Urothelium cell line (cell line): ENCODE measurements at regions not wholly inside any gene's neighbourhood (a gene's known extent, or its start where the extent isn't known, plus 50 kb on each side); places are given as distances from the start of the nearest gene placed in this dataset.
"Not testable (repeated sequence)": the region's sequence is repeated elsewhere in the genome, so short reads cannot be mapped to it uniquely, and the experiment has no call there.

ENCODE experiments used
- DNase-seq: peaks from one replicate; pipeline ENCODE4 v3.0.0; 2011; ENCODE audit warnings: low spot score, mixed read lengths
- FAIRE-seq: peaks from 2 replicates; lab custom pipeline; 2011; peaks lifted over from hg19 to GRCh38; lab: Jason Lieb, UNC

DNA sequence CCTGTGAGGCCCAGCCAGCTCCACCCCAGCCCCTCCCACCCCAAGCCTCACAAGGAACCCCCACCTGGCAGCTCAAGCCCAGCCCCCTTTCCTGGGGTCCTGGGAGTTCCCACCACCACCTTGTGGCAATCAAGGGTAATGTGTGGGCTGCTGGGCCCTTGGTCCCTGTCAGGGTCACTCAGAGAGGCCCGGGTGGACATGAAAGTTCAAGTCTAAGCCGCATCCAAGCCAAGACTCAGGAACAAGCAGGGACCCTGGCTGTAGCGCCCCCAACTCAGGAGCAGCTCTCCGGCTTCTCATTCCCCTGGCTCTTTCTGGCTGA lies 106.4 kb upstream of the C14orf180 start:
- FAIRE-seq: no peak

DNA sequence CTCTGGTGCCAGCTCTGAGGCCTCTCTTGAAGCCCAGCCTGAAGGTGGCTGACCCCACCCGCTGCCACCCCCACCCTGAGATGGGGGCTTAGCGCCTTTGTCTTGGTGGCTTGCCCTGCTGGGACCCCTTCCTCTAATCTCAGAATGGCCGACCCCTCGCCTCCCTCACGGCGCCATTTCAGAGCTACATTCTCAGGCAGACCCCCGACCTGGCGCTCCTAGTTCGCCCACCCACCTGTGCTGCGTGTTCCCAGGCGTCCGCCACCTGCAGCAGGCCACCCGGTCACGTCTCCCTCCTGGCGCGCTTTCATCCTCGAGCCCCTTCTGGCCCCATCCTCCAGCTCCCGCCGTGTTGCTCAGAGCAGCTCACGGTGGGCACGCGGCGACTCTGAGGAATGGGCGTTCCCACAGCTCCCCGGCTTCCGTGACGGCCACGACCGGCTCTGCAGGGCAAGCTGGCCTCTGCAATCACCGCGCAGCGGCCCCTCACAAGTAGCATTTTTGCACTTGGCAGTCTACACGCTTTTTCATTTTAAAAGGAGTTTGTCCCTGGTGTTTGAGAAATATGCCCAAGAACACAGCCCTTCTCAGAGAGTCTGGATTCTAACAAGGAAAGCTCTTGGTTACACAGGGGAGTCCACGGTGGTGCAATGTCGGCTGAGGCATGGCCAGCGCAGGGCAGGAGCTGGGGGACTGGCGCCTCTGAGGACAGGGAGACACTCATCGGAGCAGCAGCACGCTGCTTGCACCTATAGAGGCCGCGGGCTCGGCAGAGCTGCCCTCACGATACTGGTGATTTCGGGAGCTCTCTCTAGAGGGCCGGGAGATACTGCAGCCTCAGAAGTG lies 105.7 kb upstream of the C14orf180 start:
- FAIRE-seq: no peak
- no peak for DNase-seq

More for the DNA sequence above, 106.4 kb upstream of the C14orf180 start:
- DNase-seq: no peak

DNA sequence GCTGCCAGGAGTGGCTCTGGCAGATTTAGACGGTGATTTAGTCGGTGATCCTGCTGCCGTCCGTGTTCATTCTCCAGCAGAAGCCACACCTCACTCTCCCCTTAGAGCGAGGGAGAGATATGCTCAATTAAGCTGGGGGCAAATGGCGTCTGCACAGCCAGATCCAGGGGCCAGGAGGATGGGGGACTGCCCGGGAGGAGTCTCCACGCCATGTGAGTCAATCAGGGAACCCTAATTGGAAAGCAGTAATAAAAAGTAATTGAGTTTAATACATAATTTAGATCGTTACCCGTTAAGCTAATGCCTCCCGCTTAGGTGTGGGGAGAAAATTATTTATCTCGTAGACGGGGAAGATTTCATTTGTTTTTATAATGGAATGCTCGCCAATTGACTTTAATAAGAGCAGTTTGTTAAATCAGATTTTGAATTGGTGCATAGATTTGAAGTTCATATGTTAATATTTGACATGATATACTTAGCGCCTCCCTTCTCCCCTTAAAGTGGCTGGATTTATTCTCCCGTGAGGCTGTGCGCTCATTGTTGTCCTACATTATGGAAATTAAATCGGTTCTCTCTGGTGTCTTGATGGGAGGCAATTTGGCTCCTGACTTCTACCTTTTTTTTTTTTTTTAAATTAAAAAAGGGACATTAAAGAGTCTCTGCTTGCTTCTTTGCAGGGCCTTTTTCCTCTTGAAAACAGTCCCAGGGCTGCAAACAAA lies 104.9 kb upstream of the C14orf180 start:
- FAIRE-seq (no peak), DNase-seq (no peak)

DNA sequence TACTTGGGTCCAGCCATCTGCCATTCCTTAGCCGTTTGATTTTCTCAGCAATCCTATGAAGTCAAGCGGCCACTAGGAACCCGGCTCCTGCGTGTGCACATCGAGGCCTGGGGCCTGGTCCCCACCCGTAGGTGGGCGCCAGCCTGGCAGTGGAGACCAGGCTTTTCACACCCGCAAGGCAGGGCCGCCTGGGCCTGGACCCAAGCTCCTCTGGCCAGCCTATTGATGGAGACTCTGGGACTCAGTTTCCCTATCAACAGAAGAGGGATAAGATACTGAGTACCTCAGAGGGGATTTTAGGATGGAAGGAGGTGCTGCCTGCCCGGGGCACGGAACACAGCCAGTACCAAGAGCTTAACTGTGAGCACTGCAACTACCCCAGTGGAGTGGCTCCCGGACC lies 104.3 kb upstream of the C14orf180 start:
- no peak for FAIRE-seq
- DNase-seq: no peak

DNA sequence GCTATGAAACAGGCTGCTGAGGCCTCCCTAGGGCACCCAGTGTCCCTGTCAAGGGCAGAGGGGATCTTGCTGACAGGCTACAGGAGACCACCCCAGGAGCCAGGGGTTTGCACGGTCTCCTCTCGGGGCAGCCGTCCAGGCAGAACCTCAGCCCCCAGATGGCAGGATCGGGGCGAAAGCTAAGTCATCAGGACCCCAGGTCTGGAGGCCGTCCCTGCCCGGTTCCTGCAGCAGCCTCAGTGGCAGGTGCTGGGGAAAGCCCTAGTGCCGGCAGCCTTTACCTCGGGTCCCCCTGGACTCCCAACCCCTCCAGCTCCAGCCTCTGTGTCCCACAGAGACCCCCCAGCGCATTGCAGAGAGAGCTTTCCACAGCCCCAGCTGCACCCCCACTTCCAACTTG lies 103.8 kb upstream of the C14orf180 start:
- DNase-seq: no peak
- no peak for FAIRE-seq

DNA sequence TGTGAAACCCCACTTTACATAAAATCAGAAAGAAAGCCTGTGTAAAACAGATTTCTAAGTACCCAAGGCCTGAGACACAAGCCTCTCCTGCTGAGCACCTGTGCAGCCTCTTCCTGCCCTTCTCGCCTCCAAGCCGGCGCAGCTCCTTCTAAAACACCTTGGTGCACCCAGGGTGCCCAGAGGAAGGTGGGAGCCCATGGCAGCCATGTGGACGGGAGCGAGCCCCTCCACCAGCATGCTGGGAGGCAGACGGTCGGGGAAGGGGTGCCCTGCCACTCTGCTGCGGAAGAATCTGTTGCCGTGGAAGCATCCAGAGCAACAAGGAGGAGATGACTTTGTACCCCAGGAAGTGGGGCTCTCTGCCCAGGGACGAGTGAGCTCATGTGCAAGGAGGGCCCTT lies 103.1 kb upstream of the C14orf180 start:
- no peak for FAIRE-seq

DNA sequence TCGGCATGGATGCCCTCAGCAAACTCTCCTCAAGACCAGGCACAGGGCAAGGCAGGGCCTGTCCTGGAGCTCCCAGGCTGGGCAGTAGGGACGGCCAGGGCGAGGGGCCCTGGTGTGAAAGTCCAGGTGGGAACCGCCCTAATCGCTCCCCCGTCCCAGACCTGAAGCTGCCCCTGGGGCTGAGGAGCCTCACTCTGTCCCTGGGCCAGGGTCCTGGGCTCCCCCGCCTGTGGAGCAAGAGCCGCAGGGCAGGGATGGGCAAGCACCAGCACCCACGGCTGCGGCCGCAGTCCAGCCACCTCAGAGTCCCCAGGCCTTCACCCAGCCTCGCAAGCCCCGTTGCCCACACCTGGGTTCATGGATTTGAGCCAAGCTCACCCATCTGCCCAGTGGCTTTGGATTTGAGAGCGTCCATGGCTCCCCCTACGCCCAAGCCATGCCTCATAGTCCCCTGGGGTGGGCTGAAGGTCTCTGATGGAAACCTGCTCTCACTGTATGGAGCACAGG lies 102.4 kb upstream of the C14orf180 start:
- FAIRE-seq (no peak), DNase-seq (no peak)

More for the DNA sequence above, 103.1 kb upstream of the C14orf180 start:
- no peak for DNase-seq

DNA sequence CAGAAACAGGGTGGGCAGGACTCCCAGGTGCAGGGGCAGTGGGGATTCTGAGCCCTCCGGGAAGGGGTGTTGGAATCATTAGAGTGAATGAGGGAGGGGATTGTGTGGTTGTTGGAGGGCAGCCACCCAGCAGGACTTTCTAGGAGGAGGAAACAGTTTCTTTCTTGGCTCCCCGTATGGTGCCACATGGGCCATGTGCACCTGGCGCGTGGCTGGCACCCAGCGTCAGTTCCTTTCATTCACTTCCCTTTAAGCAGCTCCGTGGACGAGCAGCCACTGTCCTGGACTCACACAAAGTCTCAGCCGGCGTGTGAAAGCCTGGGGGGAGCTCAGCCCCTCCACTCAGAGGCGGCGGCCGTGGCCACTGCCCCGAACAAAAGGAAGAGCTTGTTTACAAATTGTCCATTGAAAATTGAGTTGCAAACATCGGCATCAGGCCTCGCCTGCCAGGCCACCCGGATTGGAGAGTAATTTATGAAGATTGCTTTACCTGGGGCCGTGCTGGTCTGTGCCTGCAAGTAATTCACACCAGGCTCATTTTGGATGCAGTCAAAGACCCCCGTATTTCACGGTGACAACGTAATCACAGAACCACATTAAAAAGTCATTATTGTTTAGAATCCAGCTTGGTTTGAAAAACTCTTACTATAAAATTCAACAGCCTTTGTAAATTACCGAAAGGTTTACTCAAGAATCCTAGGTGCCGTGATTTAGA lies 101.7 kb upstream of the C14orf180 start:
- DNase-seq: no peak

DNA sequence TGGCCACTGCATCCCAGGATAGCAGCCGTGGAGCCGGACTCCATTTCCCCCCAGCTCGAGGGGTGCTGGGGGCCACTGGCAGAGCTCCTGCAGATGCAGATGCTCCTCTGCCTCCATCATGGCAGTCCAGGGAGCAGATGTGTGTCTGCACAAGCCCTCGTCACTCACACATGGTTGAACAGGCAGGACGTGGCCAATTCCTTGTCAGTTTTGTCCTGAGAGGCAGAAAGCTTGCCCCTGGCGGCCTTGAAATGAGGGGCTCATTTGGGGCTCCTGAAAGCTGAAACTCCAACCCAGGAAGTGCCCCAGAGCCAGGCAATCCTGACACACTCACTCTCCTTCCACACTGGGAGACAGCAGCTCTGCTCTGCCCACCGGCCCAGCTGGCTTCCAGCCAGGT lies 100.9 kb upstream of the C14orf180 start:
- DNase-seq (no peak), FAIRE-seq (no peak)

More for the DNA sequence above, 101.7 kb upstream of the C14orf180 start:
- no peak for FAIRE-seq

DNA sequence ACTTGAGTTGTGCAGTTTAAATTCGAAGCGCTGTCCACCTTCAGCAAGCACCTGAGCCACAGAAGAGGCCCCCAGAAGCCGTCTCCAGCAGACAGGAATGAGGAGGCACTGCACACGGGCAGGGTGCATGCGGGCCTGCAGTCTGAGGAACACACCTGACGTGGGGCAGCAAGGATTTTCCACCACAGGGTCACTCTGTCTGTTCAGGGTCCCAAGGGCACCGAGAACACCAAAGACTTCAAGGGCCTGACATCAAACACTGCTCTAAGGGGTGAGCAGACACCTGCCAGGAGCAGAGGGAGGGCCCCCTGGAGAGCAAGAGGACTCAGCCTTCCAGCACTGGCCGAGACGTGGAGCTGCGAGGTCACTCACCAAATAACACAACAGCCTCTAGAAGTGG lies 99.7 kb upstream of the C14orf180 start:
- no peak for FAIRE-seq
- DNase-seq: no peak

DNA sequence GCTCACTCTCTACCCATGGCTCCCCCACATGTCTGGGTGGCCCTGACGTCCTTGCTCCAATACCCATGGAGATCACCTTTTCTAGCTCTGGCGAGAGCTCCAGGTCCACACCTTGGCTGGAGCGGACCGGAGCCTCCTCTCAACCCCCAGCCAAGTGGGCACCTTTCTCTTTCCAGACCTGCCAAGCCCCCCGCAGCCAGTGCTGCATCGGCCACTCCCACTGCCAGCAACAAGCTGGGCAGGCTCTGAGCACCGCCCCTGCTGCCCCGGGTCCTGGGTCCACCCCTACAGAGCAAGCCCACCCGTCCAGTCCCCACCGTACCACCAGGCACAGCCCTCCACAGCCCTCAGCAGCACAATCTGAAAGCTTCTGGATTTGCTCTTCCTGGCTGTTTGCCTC lies 98.2 kb upstream of the C14orf180 start:
- DNase-seq: no peak
- FAIRE-seq: no peak

DNA sequence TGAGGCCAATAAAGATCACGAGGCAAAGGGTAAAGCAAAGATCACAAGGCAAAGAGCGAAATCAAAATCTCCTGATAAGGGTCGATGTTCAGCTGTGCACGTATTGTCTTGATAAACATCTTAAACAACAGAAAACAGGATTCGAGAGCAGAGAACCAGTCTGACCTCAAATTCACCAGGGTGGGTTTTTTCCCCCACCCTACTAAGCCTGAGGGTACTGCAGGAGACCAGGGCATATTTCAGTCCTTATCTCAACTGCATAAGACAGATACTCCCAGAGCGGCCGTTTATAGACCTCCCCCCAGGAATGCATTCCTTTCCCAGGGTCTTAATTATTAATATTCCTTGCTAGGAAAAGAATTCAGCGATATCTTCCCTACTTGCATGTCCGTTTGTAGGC lies 97.5 kb upstream of the C14orf180 start:
- DNase-seq, FAIRE-seq: not testable (repeated sequence)

DNA sequence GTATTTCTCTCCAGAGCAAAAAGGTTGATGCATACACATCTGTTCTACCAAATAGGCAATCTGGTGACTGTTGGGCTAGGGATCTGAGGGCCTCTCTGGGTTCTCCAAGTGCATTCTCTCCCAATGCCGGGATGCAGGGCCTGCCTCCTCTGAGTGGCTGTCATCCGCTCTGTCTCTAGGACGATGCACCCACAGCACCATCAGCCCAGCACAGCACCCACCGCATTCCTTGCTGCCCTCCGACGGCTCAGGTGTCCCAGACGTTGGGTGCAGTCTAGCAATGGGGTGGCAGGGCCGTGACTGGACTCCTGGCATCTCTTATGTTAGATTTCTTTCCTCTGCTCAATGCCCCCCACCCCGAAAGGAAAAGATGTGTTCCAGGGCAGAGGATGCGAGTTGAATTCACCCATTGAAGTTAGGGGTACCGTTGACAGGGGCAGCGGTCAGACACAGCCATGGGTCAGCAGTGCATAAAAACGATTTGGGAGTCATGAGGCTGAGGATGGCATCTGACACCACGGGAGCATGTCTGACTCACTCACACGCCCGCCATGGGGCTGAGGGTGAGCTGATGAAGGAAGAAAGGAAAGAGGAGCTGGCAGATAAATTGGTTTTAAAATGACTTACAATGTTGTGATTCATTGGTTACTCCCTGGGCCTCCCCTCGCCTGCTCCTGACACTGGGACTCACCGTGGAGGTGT lies 93.2 kb upstream of the C14orf180 start:
- DNase-seq (no peak), FAIRE-seq (no peak)

DNA sequence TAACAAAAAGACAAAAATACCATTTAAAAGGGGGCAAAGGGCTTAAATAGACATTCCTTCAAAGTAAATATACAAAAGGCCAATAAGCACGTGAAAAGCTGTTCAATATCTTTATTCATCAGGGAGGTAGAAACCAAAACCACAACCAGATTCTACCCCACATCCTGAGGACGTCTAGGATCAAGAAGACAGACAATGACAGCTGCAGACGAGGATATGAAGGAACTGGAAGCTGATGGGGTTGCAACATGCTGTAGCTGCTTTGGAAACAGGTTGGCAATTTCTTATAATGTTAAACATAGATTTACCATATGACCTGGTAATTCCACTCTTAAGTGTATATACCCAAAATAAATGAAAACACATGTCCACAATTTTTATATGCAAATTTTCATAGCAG lies 85.1 kb upstream of the C14orf180 start:
- FAIRE-seq (no peak), DNase-seq (no peak)

DNA sequence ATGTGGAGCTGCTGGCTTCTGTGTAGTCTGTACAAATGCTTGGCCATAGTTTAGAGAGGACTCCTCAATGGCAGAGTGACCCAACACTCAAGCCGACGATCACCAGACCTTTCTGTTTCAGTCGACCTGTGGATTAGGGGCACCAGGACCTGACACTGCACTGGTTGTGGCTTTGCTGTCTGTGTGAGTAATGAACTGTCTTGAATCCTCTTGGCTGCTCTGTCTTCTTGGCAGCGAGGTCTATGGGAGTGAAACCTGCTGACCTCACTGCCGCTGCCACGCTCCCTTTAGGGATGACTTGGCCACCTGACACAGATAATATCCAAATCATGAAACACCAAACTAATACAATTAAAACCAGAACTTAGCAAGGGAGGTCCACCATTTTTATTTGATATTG lies 83.5 kb upstream of the C14orf180 start:
- FAIRE-seq (no peak), DNase-seq (no peak)

DNA sequence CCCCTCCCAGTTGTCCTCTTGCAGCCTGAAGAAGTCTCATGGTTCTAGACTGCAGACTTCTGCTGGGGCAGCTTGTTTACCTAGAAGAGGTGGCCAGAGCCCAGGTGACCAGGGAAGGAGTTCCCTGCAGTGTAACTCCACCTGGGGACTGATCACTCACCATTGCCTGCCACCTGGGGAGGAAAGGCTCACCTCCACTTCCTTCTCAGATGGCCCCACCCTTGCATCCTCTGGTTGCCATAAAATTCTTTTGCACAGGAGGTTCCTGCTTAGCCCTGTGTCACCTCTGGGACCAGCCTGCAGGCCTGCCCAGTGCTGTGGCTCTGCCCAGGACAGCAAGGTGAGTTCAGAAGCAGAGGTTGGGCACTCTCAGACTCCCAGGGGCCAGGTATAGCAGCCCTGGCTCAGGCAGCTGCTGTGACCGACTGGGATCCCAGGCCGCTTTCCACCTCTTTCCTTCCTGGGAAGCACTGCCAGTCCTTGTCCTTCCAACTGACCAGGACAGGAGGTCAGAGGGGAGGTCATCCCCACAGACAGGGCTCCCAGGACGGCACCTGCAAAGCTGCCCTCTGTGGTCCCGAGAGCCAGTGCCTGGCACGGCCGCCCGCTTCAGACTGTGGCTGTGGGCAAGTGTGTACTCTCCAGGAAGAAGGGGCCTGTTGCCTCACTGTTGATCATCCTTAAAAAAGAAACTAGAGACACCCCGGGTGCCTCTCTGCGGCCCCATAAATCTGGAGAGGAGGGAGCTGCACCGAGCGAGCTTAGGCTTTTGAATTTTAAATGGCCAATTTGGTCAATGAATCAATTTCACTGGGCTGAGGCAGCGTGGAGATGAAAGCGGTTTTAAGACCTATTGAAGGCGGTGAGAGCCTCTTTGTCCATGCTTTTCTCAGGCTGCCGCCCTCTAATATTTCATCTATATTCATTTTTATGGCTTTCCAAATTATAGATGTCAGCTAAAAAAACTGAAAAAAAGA lies 79.5 kb upstream of the C14orf180 start:
- FAIRE-seq (no peak), DNase-seq (no peak)

DNA sequence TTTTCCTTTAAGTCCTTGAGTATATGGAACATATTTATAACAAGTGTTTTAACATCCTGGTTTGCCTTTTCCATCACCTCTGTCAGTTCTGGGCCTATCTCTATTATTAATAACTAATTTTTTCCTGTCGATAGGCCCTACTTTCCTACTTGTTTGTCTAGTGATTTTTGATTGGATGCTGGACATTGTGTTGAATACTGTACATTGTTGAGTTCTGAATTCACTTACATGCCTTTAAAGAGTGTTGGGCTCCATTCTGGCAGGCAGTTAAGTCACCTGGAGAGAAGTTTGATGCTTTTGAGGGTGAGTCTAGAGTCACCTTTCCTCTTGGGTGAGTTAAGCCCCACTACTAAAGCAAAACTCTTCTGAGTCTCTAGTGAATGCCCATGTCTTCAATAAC lies 77.5 kb upstream of the C14orf180 start:
- no peak for DNase-seq
- no peak for FAIRE-seq

DNA sequence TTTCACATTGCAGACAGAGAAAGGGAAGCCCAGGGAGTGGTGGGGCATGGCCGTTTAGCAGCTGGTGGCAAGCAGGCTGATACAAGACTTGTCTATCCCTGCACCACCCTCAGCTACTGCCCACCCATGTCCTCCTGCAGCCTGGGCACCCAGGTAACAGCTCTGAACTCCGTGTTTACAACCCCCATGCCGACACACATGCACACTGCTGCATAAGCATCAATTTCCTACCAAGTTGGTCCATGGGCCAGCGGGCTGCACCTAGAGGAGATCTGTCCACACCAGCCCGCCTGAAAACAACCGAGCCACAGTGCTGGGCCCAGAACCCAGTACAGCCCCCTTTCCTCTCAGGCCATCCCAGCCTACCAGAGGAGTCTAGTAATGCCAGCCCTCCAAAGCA lies 75.9 kb upstream of the C14orf180 start:
- no peak for DNase-seq
- FAIRE-seq: no peak

DNA sequence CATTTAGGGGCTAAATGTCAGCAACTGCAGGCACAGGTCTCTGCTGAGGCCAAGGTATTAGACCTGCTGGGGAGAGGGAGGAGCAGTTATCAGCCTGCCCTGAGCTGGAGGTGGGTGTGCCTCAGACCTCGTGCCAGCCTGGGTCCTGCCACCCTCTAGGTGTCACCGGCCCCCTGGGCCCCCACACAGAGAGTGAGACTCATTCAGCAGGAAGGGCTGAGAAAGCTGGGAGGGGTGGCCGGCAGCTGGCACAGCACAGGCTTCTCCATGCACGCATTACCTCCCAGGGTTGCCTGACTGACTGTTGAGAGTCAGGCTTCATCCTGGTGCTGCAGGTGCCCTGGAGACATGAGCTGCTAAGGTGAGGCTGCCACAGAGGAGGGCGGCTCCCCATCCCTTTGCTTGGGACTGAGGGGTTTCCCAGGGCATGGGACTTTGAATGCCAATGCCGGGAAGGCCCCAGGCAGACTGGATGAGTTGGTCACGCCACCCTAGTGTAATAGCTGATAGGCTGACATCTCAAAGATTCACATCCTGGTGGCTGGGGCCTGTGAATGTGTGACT lies 75.3 kb upstream of the C14orf180 start:
- FAIRE-seq: no peak
- DNase-seq: no peak
